HG03060 (cell line): ENCODE measurements at regions not wholly inside any gene's neighbourhood (a gene's known extent, or its start where the extent isn't known, plus 50 kb on each side); places are given as distances from the start of the nearest gene placed in this dataset.
"Not testable (repeated sequence)": the region's sequence is repeated elsewhere in the genome, so short reads cannot be mapped to it uniquely, and the experiment has no call there.

Source experiments
- ATAC-seq: cut with Tn5 transposase; IDR thresholded peaks from one replicate; pipeline ENCODE4 v1.9.1; 2021; ENCODE audit warnings: low read depth, moderate number of reproducible peaks; ENCODE audit not compliant: unreplicated experiment

- ATAC-seq = no peak
Measured at GRCh38 chr12:83349907-83350611, 663.4 kb downstream of the TMTC2 start.

- no peak for ATAC-seq
Measured at GRCh38 chr12:83346333-83346732, 659.6 kb downstream of the TMTC2 start.

GRCh38 chr12:83343767-83344166, 657.1 kb downstream of the TMTC2 start:
- no peak for ATAC-seq

- no peak for ATAC-seq
Measured at GRCh38 chr12:83335748-83336147, 649.0 kb downstream of the TMTC2 start.

GRCh38 chr12:83326666-83327065, 640.0 kb downstream of the TMTC2 start:
- no peak for ATAC-seq

GRCh38 chr12:83323866-83324265, 637.2 kb downstream of the TMTC2 start:
- no peak for ATAC-seq

GRCh38 chr12:83322809-83323208, 636.1 kb downstream of the TMTC2 start:
- ATAC-seq = no peak

GRCh38 chr12:83321971-83322370, 635.3 kb downstream of the TMTC2 start:
- no peak for ATAC-seq

- no peak for ATAC-seq
Measured at GRCh38 chr12:83320350-83320749, 633.6 kb downstream of the TMTC2 start.

GRCh38 chr12:83318386-83319098, 631.8 kb downstream of the TMTC2 start:
- no peak for ATAC-seq

GRCh38 chr12:83317595-83317994, 630.9 kb downstream of the TMTC2 start:
- ATAC-seq = no peak

- ATAC-seq = no peak
Measured at GRCh38 chr12:83313827-83314226, 627.1 kb downstream of the TMTC2 start.

GRCh38 chr12:83313322-83313721, 626.6 kb downstream of the TMTC2 start:
- no peak for ATAC-seq

- ATAC-seq = no peak
Measured at GRCh38 chr12:83276904-83277303, 590.2 kb downstream of the TMTC2 start.

GRCh38 chr12:83271201-83271600, 584.5 kb downstream of the TMTC2 start:
- no peak for ATAC-seq

GRCh38 chr12:83265808-83266207, 579.1 kb downstream of the TMTC2 start:
- no peak for ATAC-seq

GRCh38 chr12:83261998-83262397, 575.3 kb downstream of the TMTC2 start:
- no peak for ATAC-seq

GRCh38 chr12:83260126-83260525, 573.4 kb downstream of the TMTC2 start:
- not testable (repeated sequence) for ATAC-seq

- no peak for ATAC-seq
Measured at GRCh38 chr12:83257726-83258125, 571.0 kb downstream of the TMTC2 start.

GRCh38 chr12:83256562-83256961, 569.9 kb downstream of the TMTC2 start:
- no peak for ATAC-seq

GRCh38 chr12:83250866-83251265, 564.2 kb downstream of the TMTC2 start:
- no peak for ATAC-seq

- ATAC-seq = no peak
Measured at GRCh38 chr12:83245156-83245555, 558.5 kb downstream of the TMTC2 start.
